Panc1 (cell line): ENCODE measurements at regions not wholly inside any gene's neighbourhood (a gene's known extent, or its start where the extent isn't known, plus 50 kb on each side); places are given as distances from the start of the nearest gene placed in this dataset.

Experiments
- CTCF ChIP-seq: fragments of 450-650 bp; IDR thresholded peaks from 2 replicates; pipeline ENCODE4 v1.5.1; 2017; ENCODE audit warnings: mild to moderate bottlenecking
- POLR2AphosphoS5 ChIP-seq: IDR thresholded peaks from 2 replicates; pipeline ENCODE4 v1.6.1; 2012; ENCODE audit warnings: mild to moderate bottlenecking, low read depth, low read length, moderate library complexity
- REST ChIP-seq, 2 experiments: IDR thresholded peaks; 2 replicates each; pipeline ENCODE4 v1.6.1; 2011 to 2012; ENCODE audit warnings: low read depth in 2 of 2, control low read depth in 1 of 2, low read length in 1 of 2, mild to moderate bottlenecking in 1 of 2, moderate library complexity in 1 of 2; ENCODE audit not compliant: insufficient read depth in 1 of 2
- SIN3A ChIP-seq: IDR thresholded peaks from 2 replicates; pipeline ENCODE4 v1.6.1; 2012; ENCODE audit warnings: low read depth, mild to moderate bottlenecking, low read length, moderate library complexity, borderline replicate concordance; ENCODE audit not compliant: insufficient read depth

DNA sequence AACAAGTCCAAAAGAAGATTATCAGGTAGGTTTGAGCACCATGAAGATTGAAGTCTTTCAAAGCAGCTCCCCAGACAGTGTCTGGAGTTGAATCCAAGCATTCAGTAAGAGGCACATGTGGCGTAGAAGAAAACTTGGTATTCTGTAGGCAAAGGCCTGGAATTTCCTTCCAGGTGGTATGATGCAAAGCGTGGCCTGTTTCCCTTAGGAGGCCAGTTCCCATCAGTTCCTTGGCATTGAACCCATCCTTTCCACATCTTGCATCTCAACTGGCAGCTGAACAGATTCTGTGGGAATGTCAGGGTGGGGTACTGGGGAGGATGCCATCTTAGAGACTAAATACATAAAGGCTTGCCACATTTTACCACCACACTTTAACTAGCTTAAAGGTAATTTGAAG, 516.0 kb downstream of the BTBD3 start:
- TF ChIP-seq CTCF (no peak), SIN3A (no peak), POLR2AphosphoS5 (no peak), REST (IDR thresholded peaks at IDR 0.05; ENCODE audit: insufficient read depth in 1 of 2, low read depth in 2 of 2, low read length in 1 of 2) (no peak)
